HepG2 (cell line): ENCODE measurements at regions not wholly inside any gene's neighbourhood (a gene's known extent, or its start where the extent isn't known, plus 50 kb on each side); places are given as distances from the start of the nearest gene placed in this dataset.

Source experiments
- ATAC-seq: fragments of 200-7000 bp; cut with Tn5 transposase; 3 replicates; pipeline ENCODE4 v1.9.1; 2020; ENCODE audit warnings: mild to moderate bottlenecking, moderate library complexity
- BruUV-seq: library from RNA; stranded (reverse); fragments of 400-500 nt; replicated peaks from 2 replicates; lab custom pipeline; 2021; lab: Mats Ljungman, UMichigan
- CTCF ChIA-PET: fragments of 300-600 bp; formaldehyde crosslinking; extraction: SDS; loops from one replicate; lab custom pipeline; 2021; ENCODE audit warnings: low total read pairs, inconsistent platforms, low intra/inter-chr PET ratio; lab: Yijun Ruan, JAX
- POLR2A ChIA-PET: fragments of 350-600 bp; sonication (Branson Sonifier 250); formaldehyde crosslinking; loops from one replicate; lab custom pipeline; 2020; ENCODE audit warnings: antibody characterized with exemption, inconsistent platforms; lab: Yijun Ruan, JAX
- DNase-seq: peaks from one replicate; pipeline ENCODE4 v3.0.0-alpha.2; 2015; ENCODE audit warnings: low spot score
- FAIRE-seq: peaks from 3 replicates; lab custom pipeline; 2011; peaks lifted over from hg19 to GRCh38; lab: Jason Lieb, UNC
- H2AFZ ChIP-seq: one replicate; pipeline ENCODE4 v1.6.1; 2011; ENCODE audit warnings: low read length, inconsistent platforms
- H3K27ac ChIP-seq: fragments of 300-600 bp; 3 replicates; pipeline ENCODE4 v1.8.0; 2011; ENCODE audit warnings: mixed run types, mild to moderate bottlenecking, mixed read lengths, low read length, inconsistent platforms; ENCODE audit not compliant: insufficient read depth; ENCODE audit errors: extremely low read length
- H3K27me3 ChIP-seq, 2 experiments: fragments of 200-600 bp in 1 of 2; 2 replicates in 1 of 2; 3 replicates in 1 of 2; pipeline versions ENCODE4 v1.6.0 to v1.8.0; 2011; ENCODE audit warnings: low read length in 2 of 2, mild to moderate bottlenecking in 2 of 2, moderate library complexity in 2 of 2, inconsistent platforms in 1 of 2; ENCODE audit not compliant: insufficient read depth in 2 of 2, control insufficient read depth in 1 of 2
- H3K36me3 ChIP-seq, 2 experiments: fragments of 200-600 bp in 1 of 2; replicated peaks in 1 of 2; 2 replicates in 1 of 2; 3 replicates in 1 of 2; pipeline versions ENCODE4 v1.5.1 to v1.8.0; 2011; ENCODE audit warnings: low read length in 2 of 2, inconsistent platforms in 1 of 2; ENCODE audit not compliant: insufficient read depth in 2 of 2, control insufficient read depth in 1 of 2
- H3K4me1 ChIP-seq: 2 replicates; pipeline ENCODE4 v1.5.1; 2012; ENCODE audit warnings: low read length, inconsistent platforms; ENCODE audit not compliant: insufficient read depth
- H3K4me2 ChIP-seq: 2 replicates; pipeline ENCODE4 v1.6.0; 2011; ENCODE audit warnings: low read depth, low read length, inconsistent platforms
- H3K4me3 ChIP-seq, 3 experiments: fragments of 200-600 bp in 1 of 3; sonication (generic), shearing (Covaris generic) in 1 of 3; replicated peaks in 1 of 3; 2 replicates each; pipeline ENCODE4 v1.5.1; 2011 to 2016; ENCODE audit warnings: low read length in 3 of 3, inconsistent platforms in 2 of 3, low read depth in 2 of 3, mild to moderate bottlenecking in 2 of 3, control low read depth in 1 of 3, mixed read lengths in 1 of 3; ENCODE audit not compliant: insufficient read depth in 1 of 3
- H3K79me2 ChIP-seq: one replicate; pipeline ENCODE4 v1.6.1; 2011; ENCODE audit warnings: low read length, inconsistent platforms; ENCODE audit not compliant: insufficient read depth
- H3K9ac ChIP-seq: 2 replicates; pipeline ENCODE4 v1.6.0; 2011; ENCODE audit warnings: mild to moderate bottlenecking, low read depth, low read length, inconsistent platforms; ENCODE audit not compliant: insufficient read depth
- H3K9me3 ChIP-seq: 2 replicates; pipeline ENCODE4 v1.5.1; 2012; ENCODE audit warnings: mild to moderate bottlenecking, low read length
- H4K20me1 ChIP-seq: 2 replicates; pipeline ENCODE4 v1.6.0; 2011; ENCODE audit warnings: inconsistent platforms, mild to moderate bottlenecking, low read length, moderate library complexity; ENCODE audit not compliant: insufficient read depth
- AGO2 ChIP-seq: fragments of 200-400 bp; formaldehyde crosslinking; optimal IDR thresholded peaks from 2 replicates; pipeline ENCODE3; 2017; ENCODE audit warnings: mild to moderate bottlenecking, low read depth, low read length, moderate library complexity
- ATF1 ChIP-seq: IDR thresholded peaks from 2 replicates; pipeline ENCODE4 v1.6.1; 2016; ENCODE audit warnings: mild to moderate bottlenecking, control low read depth
- ERF ChIP-seq: IDR thresholded peaks from 2 replicates; pipeline ENCODE4 v1.6.1; 2018; ENCODE audit warnings: missing biosample characterization, missing genetic modification reagents
- ETV5 ChIP-seq: IDR thresholded peaks from 2 replicates; pipeline ENCODE4 v1.6.1; 2018; ENCODE audit warnings: missing biosample characterization, missing genetic modification reagents, inconsistent platforms, borderline replicate concordance
- ISX ChIP-seq: sonication (generic); formaldehyde crosslinking; conservative IDR thresholded peaks from 2 replicates; pipeline ENCODE4 v1.5.0; 2020; ENCODE audit warnings: missing genetic modification reagents
- KLF11 ChIP-seq: IDR thresholded peaks from 2 replicates; pipeline ENCODE4 v1.6.1; 2016; ENCODE audit warnings: missing compliant biosample characterization
- KLF12 ChIP-seq: sonication (generic); formaldehyde crosslinking; IDR thresholded peaks from 2 replicates; pipeline ENCODE4 v1.4.0; 2020; ENCODE audit warnings: missing genetic modification reagents, borderline replicate concordance
- NCOR1 ChIP-seq: fragments of 200-600 bp; sonication (generic); IDR thresholded peaks from 2 replicates; pipeline ENCODE4 v1.7.0; 2017; ENCODE audit warnings: antibody characterized with exemption, low read length, borderline replicate concordance
- NPAS2 ChIP-seq: sonication (generic); formaldehyde crosslinking; IDR thresholded peaks from 2 replicates; pipeline ENCODE4 v1.8.0; 2022; ENCODE audit warnings: mild to moderate bottlenecking, missing genetic modification reagents, borderline replicate concordance
- NR2F1 ChIP-seq, 2 experiments: fragments of 450-650 bp in 1 of 2; formaldehyde crosslinking in 1 of 2; IDR thresholded peaks; 2 replicates each; pipeline versions ENCODE4 v1.5.0 to v1.6.1; 2016 to 2020; ENCODE audit warnings: mild to moderate bottlenecking in 1 of 2, missing compliant biosample characterization in 1 of 2, missing genetic modification reagents in 1 of 2, moderate library complexity in 1 of 2
- REXO4 ChIP-seq: sonication (generic); formaldehyde crosslinking; IDR thresholded peaks from 2 replicates; pipeline ENCODE4 v1.8.0; 2022; ENCODE audit warnings: missing genetic modification reagents, mild to moderate bottlenecking, borderline replicate concordance
- SAFB2 ChIP-seq: sonication (generic); formaldehyde crosslinking; IDR thresholded peaks from 2 replicates; pipeline ENCODE4 v1.5.1; 2020; ENCODE audit warnings: missing genetic modification reagents, low read depth, mild to moderate bottlenecking, borderline replicate concordance
- SALL2 ChIP-seq: sonication (generic); formaldehyde crosslinking; IDR thresholded peaks from 2 replicates; pipeline ENCODE4 v1.8.1; 2023; ENCODE audit warnings: mild to moderate bottlenecking, missing genetic modification reagents, inconsistent platforms
- TRIM22 ChIP-seq: fragments of 450-650 bp; IDR thresholded peaks from 2 replicates; pipeline ENCODE4 v1.6.1; 2017
- ZNF263 ChIP-seq: sonication (generic); formaldehyde crosslinking; IDR thresholded peaks from 2 replicates; pipeline ENCODE4 v1.4.0; 2020; ENCODE audit warnings: missing genetic modification reagents
- ZNF547 ChIP-seq: sonication (generic); formaldehyde crosslinking; IDR thresholded peaks from 2 replicates; pipeline ENCODE4 v1.5.1; 2020; ENCODE audit warnings: mild to moderate bottlenecking, missing genetic modification reagents
- WGBS: methylation state at CpG from one replicate; pipeline ENCODE4 v1.1.6; 2017; ENCODE audit warnings: low lambda C conversion rate; 5-methylcytosine and 5-hydroxymethylcytosine counted together
- in situ Hi-C: cut with HindIII; loops from 2 replicates; pipeline ENCODE4 v1.10.0; 2017; ENCODE audit warnings: low pct_unique_long_range_greater_than_20kb; ENCODE audit not compliant: extremely low pct_ligation_motif_present
- intact Hi-C: fragments of 100-400 bp; cut with micrococcal nuclease; formaldehyde crosslinking; loops from one replicate; pipeline ENCODE4 v1.10.0; 2022; ENCODE audit not compliant: unreplicated experiment
- TF ChIP-seq, protein P1 (sequence below): sonication (generic); formaldehyde crosslinking; IDR thresholded peaks from 2 replicates; pipeline ENCODE4 v1.4.0; 2020; ENCODE audit warnings: missing genetic modification reagents, borderline replicate concordance
- TF ChIP-seq, protein P2 (sequence below): sonication (generic); formaldehyde crosslinking; IDR thresholded peaks from 2 replicates; pipeline ENCODE4 v1.4.0; 2020; ENCODE audit warnings: mild to moderate bottlenecking, missing genetic modification reagents
- TF ChIP-seq, protein P3 (sequence below): sonication (generic); formaldehyde crosslinking; IDR thresholded peaks from 2 replicates; pipeline ENCODE4 v1.4.0; 2020; ENCODE audit warnings: mild to moderate bottlenecking, low read depth, missing genetic modification reagents

DNA sequence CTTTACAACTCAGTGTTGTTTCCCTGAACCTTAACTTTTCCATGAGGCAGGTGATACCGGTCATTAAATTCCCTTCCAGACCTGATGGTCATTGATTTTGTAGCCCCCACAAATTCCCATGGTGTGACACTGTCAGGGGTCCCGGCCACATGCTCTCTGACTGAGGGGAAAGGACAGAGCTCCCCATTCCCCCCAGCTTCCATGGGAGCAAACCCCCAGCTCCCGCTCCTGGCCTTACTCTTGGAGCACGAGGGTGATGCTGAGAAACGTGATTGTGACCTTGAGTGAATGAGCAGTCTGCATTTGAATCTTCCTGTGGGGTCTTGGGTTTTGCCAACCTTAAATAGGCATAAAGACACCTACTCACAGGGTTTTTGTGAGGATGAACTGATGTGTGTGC lies 366.8 kb downstream of the RPS6KC1 start:
- Histone ChIP-seq H3K27me3 (no peaks in the 10 kb centered on the region), H3K4me1 (peaks cover 42% of the 10 kb centered on the region), H3K4me3 (no peak overlapping the region), H3K36me3 (no peaks in the 10 kb centered on the region), H3K9ac (no peak overlapping the region), H3K9me3 (no peaks in the 10 kb centered on the region), H4K20me1 (no peaks in the 10 kb centered on the region), H2AFZ (no peak overlapping the region), H3K27ac (no peak overlapping the region), H3K79me2 (no peaks in the 10 kb centered on the region), H3K4me2 (no peak overlapping the region)
- ChIA-PET POLR2A (no interaction called here), CTCF (no interaction called here)
- ATAC-seq: no peak
- whole genome bisulfite sequencing: 93% methylated on average over 5 of the region's 5 CpGs
- no TSS peak for BruUV-seq
- no peak for FAIRE-seq
- TF ChIP-seq ETV5 (CRISPR knock-in tag): no peak
- TF ChIP-seq SALL2 (CRISPR knock-in tag): no peak
- no peak for TF ChIP-seq NR2F1 (CRISPR knock-in tag; IDR thresholded peaks at IDR 0.05)
- no peak for TF ChIP-seq NPAS2 (CRISPR knock-in tag)
- no peak for TF ChIP-seq REXO4
- no peak for TF ChIP-seq ZNF547 (CRISPR knock-in tag)
- no peak for TF ChIP-seq AGO2
- no peak for TF ChIP-seq SAFB2
- TF ChIP-seq, protein P1, sequence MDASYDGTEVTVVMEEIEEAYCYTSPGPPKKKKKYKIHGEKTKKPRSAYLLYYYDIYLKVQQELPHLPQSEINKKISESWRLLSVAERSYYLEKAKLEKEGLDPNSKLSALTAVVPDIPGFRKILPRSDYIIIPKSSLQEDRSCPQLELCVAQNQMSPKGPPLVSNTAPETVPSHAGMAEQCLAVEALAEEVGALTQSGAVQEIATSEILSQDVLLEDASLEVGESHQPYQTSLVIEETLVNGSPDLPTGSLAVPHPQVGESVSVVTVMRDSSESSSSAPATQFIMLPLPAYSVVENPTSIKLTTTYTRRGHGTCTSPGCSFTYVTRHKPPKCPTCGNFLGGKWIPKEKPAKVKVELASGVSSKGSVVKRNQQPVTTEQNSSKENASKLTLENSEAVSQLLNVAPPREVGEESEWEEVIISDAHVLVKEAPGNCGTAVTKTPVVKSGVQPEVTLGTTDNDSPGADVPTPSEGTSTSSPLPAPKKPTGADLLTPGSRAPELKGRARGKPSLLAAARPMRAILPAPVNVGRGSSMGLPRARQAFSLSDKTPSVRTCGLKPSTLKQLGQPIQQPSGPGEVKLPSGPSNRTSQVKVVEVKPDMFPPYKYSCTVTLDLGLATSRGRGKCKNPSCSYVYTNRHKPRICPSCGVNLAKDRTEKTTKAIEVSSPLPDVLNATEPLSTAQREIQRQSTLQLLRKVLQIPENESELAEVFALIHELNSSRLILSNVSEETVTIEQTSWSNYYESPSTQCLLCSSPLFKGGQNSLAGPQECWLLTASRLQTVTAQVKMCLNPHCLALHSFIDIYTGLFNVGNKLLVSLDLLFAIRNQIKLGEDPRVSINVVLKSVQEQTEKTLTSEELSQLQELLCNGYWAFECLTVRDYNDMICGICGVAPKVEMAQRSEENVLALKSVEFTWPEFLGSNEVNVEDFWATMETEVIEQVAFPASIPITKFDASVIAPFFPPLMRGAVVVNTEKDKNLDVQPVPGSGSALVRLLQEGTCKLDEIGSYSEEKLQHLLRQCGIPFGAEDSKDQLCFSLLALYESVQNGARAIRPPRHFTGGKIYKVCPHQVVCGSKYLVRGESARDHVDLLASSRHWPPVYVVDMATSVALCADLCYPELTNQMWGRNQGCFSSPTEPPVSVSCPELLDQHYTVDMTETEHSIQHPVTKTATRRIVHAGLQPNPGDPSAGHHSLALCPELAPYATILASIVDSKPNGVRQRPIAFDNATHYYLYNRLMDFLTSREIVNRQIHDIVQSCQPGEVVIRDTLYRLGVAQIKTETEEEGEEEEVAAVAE (CRISPR knock-in tag): no peak
- TF ChIP-seq NCOR1: no peak
- TF ChIP-seq ATF1 (CRISPR knock-in tag): no peak
- TF ChIP-seq KLF11 (CRISPR knock-in tag): no peak
- TF ChIP-seq TRIM22: no peak
- no peak for TF ChIP-seq ZNF263
- TF ChIP-seq ISX (CRISPR knock-in tag): no peak
- TF ChIP-seq, protein P2, sequence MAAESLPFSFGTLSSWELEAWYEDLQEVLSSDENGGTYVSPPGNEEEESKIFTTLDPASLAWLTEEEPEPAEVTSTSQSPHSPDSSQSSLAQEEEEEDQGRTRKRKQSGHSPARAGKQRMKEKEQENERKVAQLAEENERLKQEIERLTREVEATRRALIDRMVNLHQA (CRISPR knock-in tag): no peak
- no peak for TF ChIP-seq KLF12 (CRISPR knock-in tag)
- TF ChIP-seq, protein P3, sequence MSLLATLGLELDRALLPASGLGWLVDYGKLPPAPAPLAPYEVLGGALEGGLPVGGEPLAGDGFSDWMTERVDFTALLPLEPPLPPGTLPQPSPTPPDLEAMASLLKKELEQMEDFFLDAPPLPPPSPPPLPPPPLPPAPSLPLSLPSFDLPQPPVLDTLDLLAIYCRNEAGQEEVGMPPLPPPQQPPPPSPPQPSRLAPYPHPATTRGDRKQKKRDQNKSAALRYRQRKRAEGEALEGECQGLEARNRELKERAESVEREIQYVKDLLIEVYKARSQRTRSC (CRISPR knock-in tag): no peak
- TF ChIP-seq ERF (CRISPR knock-in tag): no peak
- intact Hi-C loops (loop anchor here (2.0 kb wide), 2 partner anchors 43 to 173 kb away; no protein-coding TSS in a partner anchor), in situ Hi-C loops (loop anchor here (5.0 kb wide), 1 partner anchor 176 kb away; no protein-coding TSS in a partner anchor)
- DNase-seq: no peak
